GM23338 (cell line): ENCODE measurements at regions not wholly inside any gene's neighbourhood (a gene's known extent, or its start where the extent isn't known, plus 50 kb on each side); places are given as distances from the start of the nearest gene placed in this dataset.
"Not testable (repeated sequence)": the region's sequence is repeated elsewhere in the genome, so short reads cannot be mapped to it uniquely, and the experiment has no call there.

Experiments used
- ATAC-seq: fragments of 200-7000 bp; cut with Tn5 transposase; 3 replicates; pipeline ENCODE4 v1.9.1; 2020
- DNase-seq: peaks from one replicate; pipeline ENCODE4 v3.0.0-alpha.2; 2015; ENCODE audit warnings: low spot score
- H2AFZ ChIP-seq: fragments of 200-600 bp; sonication (generic); 2 replicates; pipeline ENCODE4 v1.8.0; 2016; ENCODE audit warnings: antibody characterized with exemption, mild to moderate bottlenecking, moderate library complexity
- H3F3A ChIP-seq: fragments of 200-600 bp; sonication (generic); replicated peaks from 2 replicates; pipeline ENCODE4 v1.8.0; 2017; ENCODE audit warnings: antibody characterized with exemption, mixed run types, low read depth
- H3K27ac ChIP-seq: fragments of 200-600 bp; sonication (generic); 2 replicates; pipeline ENCODE4 v1.6.1; 2016; ENCODE audit warnings: low read depth
- H3K27me3 ChIP-seq: fragments of 200-600 bp; sonication (generic); 2 replicates; pipeline ENCODE4 v1.8.0; 2016; ENCODE audit warnings: mild to moderate bottlenecking, mixed run types, moderate library complexity; ENCODE audit not compliant: insufficient read depth
- H3K36me3 ChIP-seq: fragments of 200-600 bp; sonication (generic); 2 replicates; pipeline ENCODE4 v1.8.0; 2016; ENCODE audit warnings: mild to moderate bottlenecking; ENCODE audit not compliant: insufficient read depth
- H3K4me1 ChIP-seq: fragments of 200-600 bp; sonication (generic); 2 replicates; pipeline ENCODE4 v1.8.0; 2016; ENCODE audit warnings: mild to moderate bottlenecking, moderate library complexity; ENCODE audit not compliant: insufficient read depth
- H3K4me2 ChIP-seq: fragments of 200-600 bp; sonication (generic); 2 replicates; pipeline ENCODE4 v1.7.1; 2017; ENCODE audit warnings: mixed run types
- H3K4me3 ChIP-seq: fragments of 200-600 bp; sonication (generic); 2 replicates; pipeline ENCODE4 v1.6.1; 2016; ENCODE audit warnings: mixed run types
- H3K79me2 ChIP-seq: fragments of 200-600 bp; sonication (generic); replicated peaks from 2 replicates; pipeline ENCODE4 v1.8.0; 2017; ENCODE audit warnings: mild to moderate bottlenecking; ENCODE audit not compliant: insufficient read depth
- H3K9me2 ChIP-seq: fragments of 200-600 bp; sonication (generic); 2 replicates; pipeline ENCODE4 v1.8.0; 2017; ENCODE audit not compliant: insufficient read depth
- H4K20me1 ChIP-seq: fragments of 200-600 bp; sonication (generic); replicated peaks from 2 replicates; pipeline ENCODE4 v1.8.0; 2017; ENCODE audit warnings: mild to moderate bottlenecking; ENCODE audit not compliant: insufficient read depth
- H3K27ac Mint-ChIP-seq: 2 replicates; pipeline ENCODE4 v1.8.0; 2020; ENCODE audit warnings: inconsistent platforms, mild to moderate bottlenecking, moderate library complexity, mixed read lengths
- H3K27me3 Mint-ChIP-seq: 3 replicates; pipeline ENCODE4 v1.8.0; 2022; ENCODE audit warnings: low read depth, mild to moderate bottlenecking, moderate library complexity, mixed read lengths, inconsistent platforms; ENCODE audit not compliant: insufficient read depth, poor library complexity
- H3K36me3 Mint-ChIP-seq: 3 replicates; pipeline ENCODE4 v1.8.0; 2021; ENCODE audit warnings: low read depth, mild to moderate bottlenecking, inconsistent platforms, moderate library complexity, mixed read lengths
- H3K4me1 Mint-ChIP-seq: 3 replicates; pipeline ENCODE4 v1.8.0; 2020; ENCODE audit warnings: mild to moderate bottlenecking, inconsistent platforms, mixed read lengths
- H3K4me3 Mint-ChIP-seq: 3 replicates; pipeline ENCODE4 v1.8.0; 2021; ENCODE audit warnings: moderate library complexity, mild to moderate bottlenecking, inconsistent platforms, mixed read lengths
- H3K9me3 Mint-ChIP-seq: 3 replicates; pipeline ENCODE4 v1.8.0; 2020; ENCODE audit warnings: moderate library complexity, mild to moderate bottlenecking, inconsistent platforms, mixed read lengths
- CREB1 ChIP-seq: fragments of 250-450 bp; sonication (Bioruptor Pico); IDR thresholded peaks from 2 replicates; pipeline ENCODE4 v1.5.0; 2020; ENCODE audit warnings: low read depth, mild to moderate bottlenecking, moderate library complexity
- CTCF ChIP-seq, 2 experiments: fragments of 200-600 bp in 1 of 2; sonication (generic) in 1 of 2; conservative IDR thresholded peaks; 2 replicates each; pipeline versions ENCODE4 v1.5.1 to v1.6.1; 2016 to 2017; ENCODE audit warnings: antibody characterized with exemption in 2 of 2, low read depth in 2 of 2, mild to moderate bottlenecking in 2 of 2, moderate library complexity in 1 of 2
- ETS1 ChIP-seq: IDR thresholded peaks from 2 replicates; pipeline ENCODE4 v1.6.1; 2016; ENCODE audit warnings: antibody characterized with exemption
- EZH2 ChIP-seq: fragments of 200-600 bp; sonication (generic); IDR thresholded peaks from one replicate; pipeline ENCODE4 v1.8.0; 2017; ENCODE audit warnings: antibody characterized with exemption, mild to moderate bottlenecking, low read depth; ENCODE audit not compliant: unreplicated experiment
- EZH2phosphoT487 ChIP-seq: fragments of 200-600 bp; sonication (generic); IDR thresholded peaks from one replicate; pipeline ENCODE4 v1.8.1; 2018; ENCODE audit warnings: antibody characterized with exemption; ENCODE audit not compliant: unreplicated experiment
- JUNB ChIP-seq: IDR thresholded peaks from one replicate; pipeline ENCODE4 v1.6.1; 2016; ENCODE audit warnings: antibody characterized with exemption; ENCODE audit not compliant: unreplicated experiment
- NANOG ChIP-seq: IDR thresholded peaks from 2 replicates; pipeline ENCODE4 v1.6.1; 2016; ENCODE audit warnings: antibody characterized with exemption, borderline replicate concordance
- POLR2AphosphoS5 ChIP-seq: IDR thresholded peaks from 2 replicates; pipeline ENCODE4 v1.6.1; 2016; ENCODE audit warnings: antibody characterized with exemption, low read depth
- REST ChIP-seq: IDR thresholded peaks from one replicate; pipeline ENCODE4 v1.6.1; 2018; ENCODE audit warnings: antibody characterized with exemption; ENCODE audit not compliant: unreplicated experiment
- ZNF331 ChIP-seq: fragments of 250-450 bp; sonication (Bioruptor Pico); IDR thresholded peaks from 2 replicates; pipeline ENCODE4 v1.5.0; 2020; ENCODE audit warnings: low read depth, mild to moderate bottlenecking, moderate library complexity

GRCh38 chr21:8997011-8997440 is 1524.4 kb upstream of the TPTE start (continued):
- TF ChIP-seq CTCF (conservative IDR thresholded peaks at IDR 0.05; ENCODE audit: low read depth in 2 of 2) (no peak), ETS1 (no peak), REST (no peak), EZH2 (no peak), NANOG (no peak), EZH2phosphoT487 (no peak), POLR2AphosphoS5 (no peak), CREB1 (no peak), ZNF331 (CRISPR knock-in tag) (no peak), JUNB (no peak)

- peaks cover 97% of the 10 kb centered on the region for H3K9me3 Mint-ChIP-seq
- not testable (repeated sequence) for H3K27me3 ChIP-seq, H3K4me1 Mint-ChIP-seq, H2AFZ ChIP-seq, H3F3A ChIP-seq, H3K4me3 ChIP-seq, H3K4me3 Mint-ChIP-seq, H3K4me1 ChIP-seq, ATAC-seq, H3K9me2 ChIP-seq, H3K4me2 ChIP-seq, H3K27ac Mint-ChIP-seq, H3K27ac ChIP-seq, H3K36me3 ChIP-seq, H4K20me1 ChIP-seq, H3K79me2 ChIP-seq
- peaks cover 54% of the 10 kb centered on the region for H3K36me3 Mint-ChIP-seq
- peak; percentile 34 for DNase-seq
- peaks cover 24% of the 10 kb centered on the region for H3K27me3 Mint-ChIP-seq
Observed at GRCh38 chr21:8997443-8998390, 1523.7 kb upstream of the TPTE start.

GRCh38 chr21:8998480-8998879 is 1522.9 kb upstream of the TPTE start:
- not testable (repeated sequence) for H3K27ac ChIP-seq, H3K4me1 Mint-ChIP-seq, H3K27me3 ChIP-seq, H3F3A ChIP-seq, H3K4me2 ChIP-seq, H3K9me2 ChIP-seq, H3K27ac Mint-ChIP-seq, H3K4me3 ChIP-seq, H3K4me1 ChIP-seq, H3K79me2 ChIP-seq, H3K36me3 ChIP-seq, H2AFZ ChIP-seq, H4K20me1 ChIP-seq, ATAC-seq, H3K4me3 Mint-ChIP-seq
- DNase-seq: peak; percentile 12
- Mint-ChIP-seq H3K36me3 (peaks cover 52% of the 10 kb centered on the region), H3K27me3 (peaks cover 18% of the 10 kb centered on the region), H3K9me3 (peaks cover 96% of the 10 kb centered on the region)
